Nephron (organoid): ENCODE measurements at regions not wholly inside any gene's neighbourhood (a gene's known extent, or its start where the extent isn't known, plus 50 kb on each side); places are given as distances from the start of the nearest gene placed in this dataset.
A peak's percentile ranks its signal among the peaks of the same experiment; 100 is the strongest.

Experiments
- H3K27ac Mint-ChIP-seq, 3 experiments: 2 replicates each; pipeline ENCODE4 v1.8.0; 2020; ENCODE audit warnings: mixed read lengths in 3 of 3, mild to moderate bottlenecking in 2 of 3, moderate library complexity in 1 of 3
- H3K27me3 Mint-ChIP-seq: 2 replicates; pipeline ENCODE4 v1.8.0; 2021; ENCODE audit warnings: low read depth, mild to moderate bottlenecking, moderate library complexity, mixed read lengths
- H3K36me3 Mint-ChIP-seq: 2 replicates; pipeline ENCODE4 v1.8.0; 2020; ENCODE audit warnings: low read depth, mixed read lengths
- H3K4me1 Mint-ChIP-seq: 2 replicates; pipeline ENCODE4 v1.8.0; 2020; ENCODE audit warnings: mixed read lengths
- H3K4me3 Mint-ChIP-seq, 3 experiments: 2 replicates each; pipeline ENCODE4 v1.8.0; 2020; ENCODE audit warnings: mild to moderate bottlenecking in 3 of 3, mixed read lengths in 3 of 3, moderate library complexity in 2 of 3
- H3K9me3 Mint-ChIP-seq: 2 replicates; pipeline ENCODE4 v1.8.0; 2020; ENCODE audit warnings: mixed read lengths
- TF ChIP-seq, protein P1 (sequence below), 3 experiments: fragments of 200-600 bp; sonication (generic); IDR thresholded peaks; one replicate each; pipeline ENCODE4 v1.5.0; 2021; ENCODE audit warnings: antibody characterized with exemption in 3 of 3; ENCODE audit not compliant: unreplicated experiment in 3 of 3

DNA sequence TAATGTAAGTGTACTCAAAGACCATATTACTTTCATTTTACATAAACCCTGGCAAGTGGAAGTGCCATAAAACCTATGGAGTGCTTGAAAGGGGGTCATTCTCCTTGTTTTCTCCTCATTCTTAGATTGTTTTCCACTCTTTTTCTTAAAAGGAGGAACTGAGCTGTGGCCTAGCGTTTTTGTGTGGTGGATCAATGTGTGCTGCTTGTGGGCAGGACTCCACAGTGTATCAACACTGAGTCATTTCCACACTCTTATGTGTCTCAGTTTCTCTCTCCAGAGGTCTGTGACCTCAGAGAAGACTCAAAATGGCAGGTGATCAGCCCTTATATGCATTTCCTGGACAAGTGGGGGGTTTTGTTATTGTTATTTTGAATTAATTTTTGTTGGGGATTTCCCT lies 516.1 kb upstream of the CDH10 start:
- peaks cover 6% of the 10 kb centered on the region for H3K4me1 Mint-ChIP-seq
- no peak overlapping the region for H3K27ac Mint-ChIP-seq
- no peaks in the 10 kb centered on the region for H3K27me3 Mint-ChIP-seq
- no peak overlapping the region for H3K4me3 Mint-ChIP-seq
- TF ChIP-seq, protein P1, sequence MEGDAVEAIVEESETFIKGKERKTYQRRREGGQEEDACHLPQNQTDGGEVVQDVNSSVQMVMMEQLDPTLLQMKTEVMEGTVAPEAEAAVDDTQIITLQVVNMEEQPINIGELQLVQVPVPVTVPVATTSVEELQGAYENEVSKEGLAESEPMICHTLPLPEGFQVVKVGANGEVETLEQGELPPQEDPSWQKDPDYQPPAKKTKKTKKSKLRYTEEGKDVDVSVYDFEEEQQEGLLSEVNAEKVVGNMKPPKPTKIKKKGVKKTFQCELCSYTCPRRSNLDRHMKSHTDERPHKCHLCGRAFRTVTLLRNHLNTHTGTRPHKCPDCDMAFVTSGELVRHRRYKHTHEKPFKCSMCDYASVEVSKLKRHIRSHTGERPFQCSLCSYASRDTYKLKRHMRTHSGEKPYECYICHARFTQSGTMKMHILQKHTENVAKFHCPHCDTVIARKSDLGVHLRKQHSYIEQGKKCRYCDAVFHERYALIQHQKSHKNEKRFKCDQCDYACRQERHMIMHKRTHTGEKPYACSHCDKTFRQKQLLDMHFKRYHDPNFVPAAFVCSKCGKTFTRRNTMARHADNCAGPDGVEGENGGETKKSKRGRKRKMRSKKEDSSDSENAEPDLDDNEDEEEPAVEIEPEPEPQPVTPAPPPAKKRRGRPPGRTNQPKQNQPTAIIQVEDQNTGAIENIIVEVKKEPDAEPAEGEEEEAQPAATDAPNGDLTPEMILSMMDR (IDR thresholded peaks at IDR 0.05; ENCODE audit: unreplicated experiment in 3 of 3) = no peak
- H3K36me3 Mint-ChIP-seq = no peaks in the 10 kb centered on the region
- H3K9me3 Mint-ChIP-seq = no peaks in the 10 kb centered on the region

DNA sequence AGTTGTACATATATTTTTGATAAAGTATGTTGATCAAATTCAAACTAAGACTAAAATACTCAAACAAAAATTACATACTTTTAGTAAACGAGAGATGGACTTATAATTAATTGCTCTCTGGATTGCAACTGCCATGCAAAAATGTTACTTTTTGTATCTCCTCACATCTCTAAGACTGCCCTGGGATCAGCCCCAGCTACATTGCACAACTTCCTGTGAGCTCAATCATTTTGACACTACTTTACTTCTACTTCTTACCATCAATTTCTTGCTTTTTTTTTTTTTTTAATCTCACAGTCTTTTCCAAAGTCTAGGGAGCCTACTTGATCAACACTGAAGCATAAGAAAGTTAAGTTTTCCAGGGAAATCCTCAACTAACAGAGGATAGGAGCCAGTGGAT lies 506.0 kb upstream of the CDH10 start:
- H3K4me3 Mint-ChIP-seq = no peak overlapping the region
- no peaks in the 10 kb centered on the region for H3K4me1 Mint-ChIP-seq
- TF ChIP-seq, protein P1 (IDR thresholded peaks at IDR 0.05; ENCODE audit: unreplicated experiment in 3 of 3) = no peak
- no peaks in the 10 kb centered on the region for H3K36me3 Mint-ChIP-seq
- no peaks in the 10 kb centered on the region for H3K27me3 Mint-ChIP-seq
- no peak overlapping the region for H3K27ac Mint-ChIP-seq
- H3K9me3 Mint-ChIP-seq = no peaks in the 10 kb centered on the region

DNA sequence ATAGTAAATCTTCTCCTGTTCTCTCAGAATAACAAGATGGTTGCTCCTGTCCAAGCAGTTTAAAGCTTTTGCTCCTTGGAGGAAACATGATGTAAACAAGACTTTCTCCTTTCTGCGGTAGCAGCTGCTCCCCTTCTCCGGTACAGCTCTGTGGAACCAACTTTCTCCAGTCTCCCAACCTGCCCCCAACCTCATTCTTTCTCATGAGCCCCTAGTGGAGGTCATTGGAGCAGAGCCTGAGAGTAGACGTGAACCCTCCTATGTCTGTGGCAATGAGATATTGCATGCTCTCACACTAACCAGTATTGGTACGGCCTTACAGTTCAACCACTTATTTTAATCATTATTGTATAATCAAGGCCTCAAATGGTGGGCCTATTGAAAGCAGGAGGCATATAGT lies 483.8 kb upstream of the CDH10 start:
- H3K36me3 Mint-ChIP-seq = no peaks in the 10 kb centered on the region
- H3K27me3 Mint-ChIP-seq = no peaks in the 10 kb centered on the region
- H3K9me3 Mint-ChIP-seq = no peaks in the 10 kb centered on the region
- H3K4me3 Mint-ChIP-seq = no peak overlapping the region
- H3K4me1 Mint-ChIP-seq = no peaks in the 10 kb centered on the region
- H3K27ac Mint-ChIP-seq = no peak overlapping the region
- TF ChIP-seq, protein P1 (IDR thresholded peaks at IDR 0.05; ENCODE audit: unreplicated experiment in 3 of 3) = no peak

DNA sequence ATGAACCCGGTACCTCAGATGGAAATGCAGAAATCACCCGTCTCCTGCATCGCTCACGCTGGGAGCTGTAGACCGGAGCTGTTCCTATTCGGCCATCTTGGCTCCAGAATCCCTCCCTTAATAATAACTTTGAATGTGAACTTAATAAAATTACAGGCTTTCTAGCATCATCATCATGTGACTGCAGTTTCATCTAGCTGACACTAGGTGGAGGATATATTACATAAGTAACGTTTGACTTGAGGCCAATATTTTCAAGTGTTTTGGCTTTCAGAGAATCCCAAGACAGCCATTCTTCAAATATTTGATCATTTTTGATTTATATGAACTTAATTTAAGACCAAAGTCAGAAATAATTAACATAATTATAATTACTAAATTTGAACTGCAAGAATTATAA lies 474.9 kb upstream of the CDH10 start:
- Mint-ChIP-seq H3K4me3 (no peak overlapping the region), H3K9me3 (peaks cover 4% of the 10 kb centered on the region), H3K4me1 (no peaks in the 10 kb centered on the region), H3K36me3 (no peaks in the 10 kb centered on the region), H3K27ac (no peak overlapping the region), H3K27me3 (no peaks in the 10 kb centered on the region)
- TF ChIP-seq, protein P1 (IDR thresholded peaks at IDR 0.05; ENCODE audit: unreplicated experiment in 3 of 3) = peak in 2 of 3 experiments; percentile 38 to 53

DNA sequence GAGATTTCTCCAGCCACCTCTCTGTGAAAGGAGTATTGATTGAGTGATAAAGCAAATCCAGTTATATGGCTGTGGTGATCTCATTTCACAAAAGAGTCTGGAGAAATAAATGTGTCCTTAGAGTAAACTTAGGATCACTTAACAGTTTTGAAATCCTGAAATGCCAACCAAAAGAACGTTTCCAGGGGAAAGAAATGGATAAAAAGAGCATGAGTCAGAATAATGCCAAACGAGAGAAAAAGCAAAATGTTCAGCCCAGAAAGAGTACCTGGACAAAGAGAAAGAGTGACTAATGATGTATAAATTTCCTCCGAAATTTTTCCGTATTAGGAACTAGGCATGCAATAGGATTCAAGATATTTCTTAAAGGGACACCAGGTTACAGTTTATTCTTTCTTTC lies 463.1 kb upstream of the CDH10 start:
- H3K4me3 Mint-ChIP-seq = no peak overlapping the region
- no peak overlapping the region for H3K27ac Mint-ChIP-seq
- TF ChIP-seq, protein P1 (IDR thresholded peaks at IDR 0.05; ENCODE audit: unreplicated experiment in 3 of 3) = no peak
- no peaks in the 10 kb centered on the region for H3K4me1 Mint-ChIP-seq
- H3K9me3 Mint-ChIP-seq = peaks cover 2% of the 10 kb centered on the region
- no peaks in the 10 kb centered on the region for H3K36me3 Mint-ChIP-seq
- no peaks in the 10 kb centered on the region for H3K27me3 Mint-ChIP-seq

DNA sequence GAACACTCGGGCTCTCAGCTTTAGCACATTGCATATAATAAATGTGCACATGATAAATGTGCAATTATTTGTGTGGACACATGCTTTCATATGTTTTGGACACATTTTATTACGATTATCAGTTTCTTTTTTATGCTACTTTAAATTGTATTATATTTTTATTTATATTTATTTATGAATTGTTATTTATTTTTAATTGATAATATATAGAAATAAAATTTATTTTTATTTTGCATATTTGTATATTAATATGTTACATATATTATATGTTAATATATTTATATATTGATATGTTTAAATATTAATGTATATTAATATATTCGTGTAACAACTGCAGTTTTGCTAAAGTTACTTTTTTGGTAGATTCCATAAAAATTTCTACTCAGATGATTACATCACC lies 454.8 kb upstream of the CDH10 start:
- Mint-ChIP-seq H3K27me3 (no peaks in the 10 kb centered on the region), H3K4me1 (no peaks in the 10 kb centered on the region), H3K36me3 (no peaks in the 10 kb centered on the region), H3K9me3 (no peaks in the 10 kb centered on the region), H3K27ac (no peak overlapping the region), H3K4me3 (no peak overlapping the region)
- TF ChIP-seq, protein P1 (IDR thresholded peaks at IDR 0.05; ENCODE audit: unreplicated experiment in 3 of 3) = no peak
